ENCODE measurements at regions not wholly inside any gene's neighbourhood (a gene's known extent, or its start where the extent isn't known, plus 50 kb on each side); places are given as distances from the start of the nearest gene placed in this dataset.

DNA sequence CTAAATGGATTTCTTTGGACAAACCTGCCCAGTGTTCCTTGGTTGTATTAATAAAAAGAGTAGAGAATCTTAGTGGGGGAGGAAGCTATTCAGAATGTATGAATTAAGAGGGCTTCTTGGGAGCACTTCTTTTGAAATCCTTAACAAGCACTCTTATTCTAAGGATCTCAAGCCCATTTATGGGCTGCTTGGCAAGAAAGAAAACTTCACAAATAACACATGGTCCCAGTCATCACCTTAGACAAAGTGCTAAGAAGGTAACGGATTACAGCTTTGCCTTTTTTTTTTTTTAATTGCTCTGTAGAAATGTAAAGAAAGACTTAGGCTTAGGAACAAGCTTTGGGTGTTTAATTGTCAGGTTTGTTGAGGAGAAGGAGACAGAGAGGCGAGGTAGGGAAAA is 76.6 kb upstream of the IPO9 start:
- Mint-ChIP-seq H3K4me3 (no peak overlapping the region), H3K27ac (no peak overlapping the region), H3K27me3 (peaks cover 6% of the 10 kb centered on the region), H3K36me3 (no peaks in the 10 kb centered on the region), H3K9me3 (no peaks in the 10 kb centered on the region), H3K4me1 (peaks cover 8% of the 10 kb centered on the region)
- ATAC-seq (ENCODE audit: low read depth): no peak
- no peak for DNase-seq (ENCODE audit: low spot score in 2 of 2)

GRCh38 chr1:201753492-201753891 is 75.5 kb upstream of the IPO9 start:
- Mint-ChIP-seq H3K27ac (no peak overlapping the region), H3K9me3 (no peaks in the 10 kb centered on the region), H3K4me1 (peaks cover 13% of the 10 kb centered on the region), H3K4me3 (no peak overlapping the region), H3K36me3 (no peaks in the 10 kb centered on the region), H3K27me3 (peaks cover 6% of the 10 kb centered on the region)
- DNase-seq (ENCODE audit: low spot score in 2 of 2) (no peak), ATAC-seq (ENCODE audit: low read depth) (no peak)

- no peak for DNase-seq (ENCODE audit: low spot score in 2 of 2)
Observed at GRCh38 chr1:201754353-201754752, 74.6 kb upstream of the IPO9 start.

DNA sequence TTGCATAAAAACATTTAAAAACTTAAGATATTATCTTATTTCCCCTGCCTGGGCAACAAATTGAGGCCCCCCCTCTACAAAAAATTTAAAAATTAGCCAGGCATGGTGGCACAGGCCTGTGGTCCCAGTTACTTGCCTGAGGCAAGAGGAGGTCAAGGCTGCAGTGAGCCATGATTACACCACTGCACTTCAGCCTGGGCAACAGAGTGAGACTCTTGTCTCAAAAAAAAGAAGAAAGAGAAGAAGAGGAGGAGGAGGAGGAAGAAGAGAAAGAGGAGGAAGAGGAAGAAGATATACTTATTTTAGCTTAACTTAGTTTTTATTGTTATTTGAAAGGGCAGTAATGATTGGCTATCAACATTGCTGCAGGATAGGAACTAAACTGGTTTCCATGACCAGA is 73.8 kb upstream of the IPO9 start:
- DNase-seq (ENCODE audit: low spot score in 2 of 2): no peak
- Mint-ChIP-seq H3K27ac (no peak overlapping the region), H3K36me3 (no peaks in the 10 kb centered on the region), H3K9me3 (no peaks in the 10 kb centered on the region), H3K4me1 (peaks cover 16% of the 10 kb centered on the region), H3K27me3 (peaks cover 6% of the 10 kb centered on the region), H3K4me3 (no peak overlapping the region)
- ATAC-seq (ENCODE audit: low read depth): no peak

More at GRCh38 chr1:201754353-201754752, 74.6 kb upstream of the IPO9 start:
- H3K4me3 Mint-ChIP-seq: no peak overlapping the region
- no peaks in the 10 kb centered on the region for H3K36me3 Mint-ChIP-seq
- peaks cover 6% of the 10 kb centered on the region for H3K27me3 Mint-ChIP-seq
- no peak overlapping the region for H3K27ac Mint-ChIP-seq
- ATAC-seq (ENCODE audit: low read depth): no peak
- H3K9me3 Mint-ChIP-seq: no peaks in the 10 kb centered on the region
- peaks cover 16% of the 10 kb centered on the region for H3K4me1 Mint-ChIP-seq

DNA sequence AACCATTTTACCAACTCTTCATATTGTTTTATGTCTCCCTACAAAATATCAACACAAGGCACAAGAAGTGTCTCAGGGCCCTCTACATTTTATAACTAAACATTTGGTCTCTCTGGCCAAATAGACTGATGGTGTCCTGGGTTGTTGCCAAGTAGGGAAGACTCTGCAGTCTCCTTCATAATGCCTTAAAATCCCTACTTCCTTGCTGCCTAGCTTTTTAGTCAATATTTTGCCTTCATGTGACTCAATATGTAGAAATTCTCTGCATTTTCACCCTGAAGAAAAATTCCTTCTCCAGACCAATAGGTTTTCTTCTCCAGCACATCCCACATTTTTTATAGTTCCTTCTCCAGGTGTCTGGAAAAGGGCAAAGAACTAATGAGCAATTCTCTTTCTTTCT is 72.6 kb upstream of the IPO9 start:
- Mint-ChIP-seq H3K27me3 (peaks cover 6% of the 10 kb centered on the region), H3K4me1 (peaks cover 16% of the 10 kb centered on the region), H3K4me3 (no peak overlapping the region), H3K27ac (no peak overlapping the region), H3K9me3 (no peaks in the 10 kb centered on the region), H3K36me3 (no peaks in the 10 kb centered on the region)
- DNase-seq (ENCODE audit: low spot score in 2 of 2): no peak
- ATAC-seq (ENCODE audit: low read depth): no peak

GRCh38 chr1:201758499-201759050 is 70.4 kb upstream of the IPO9 start:
- DNase-seq (ENCODE audit: low spot score in 2 of 2) (no peak), ATAC-seq (ENCODE audit: low read depth) (no peak)
- Mint-ChIP-seq H3K27ac (no peak overlapping the region), H3K36me3 (no peaks in the 10 kb centered on the region), H3K9me3 (no peaks in the 10 kb centered on the region), H3K4me3 (no peak overlapping the region), H3K4me1 (peaks cover 16% of the 10 kb centered on the region), H3K27me3 (peaks cover 4% of the 10 kb centered on the region)

DNA sequence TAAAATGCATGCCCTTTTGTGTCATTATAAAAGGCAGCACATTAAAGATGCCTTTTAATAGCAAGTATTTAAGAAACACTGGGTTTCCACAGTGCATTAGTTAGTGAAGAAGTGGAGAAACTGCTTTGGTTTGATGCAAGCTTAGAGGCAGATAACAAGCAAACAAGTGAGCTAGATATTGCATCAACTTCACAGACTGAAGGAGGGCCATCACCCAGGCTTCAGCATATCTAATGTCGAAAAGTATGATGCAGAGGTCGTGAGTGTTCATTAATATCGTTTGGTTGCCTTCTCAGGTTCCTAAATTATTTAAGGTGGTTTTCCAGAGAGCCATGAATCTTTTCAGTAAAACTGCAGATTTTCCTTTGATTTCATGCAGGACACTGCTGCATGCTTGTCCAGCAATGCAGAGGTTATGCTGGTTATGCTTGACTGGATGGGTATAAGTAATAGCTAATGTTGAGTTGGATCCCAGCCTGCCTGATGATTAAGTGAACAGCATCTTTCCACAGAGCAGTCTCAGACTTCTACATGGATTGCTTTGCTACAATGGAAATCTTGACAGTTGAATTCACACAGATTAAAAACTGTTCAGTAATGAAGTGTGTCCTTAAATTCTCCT is 69.7 kb upstream of the IPO9 start:
- Mint-ChIP-seq H3K4me3 (no peak overlapping the region), H3K36me3 (no peaks in the 10 kb centered on the region), H3K9me3 (no peaks in the 10 kb centered on the region), H3K27ac (no peak overlapping the region), H3K27me3 (peaks cover under 1% of the 10 kb centered on the region), H3K4me1 (peaks cover 16% of the 10 kb centered on the region)
- no peak for DNase-seq (ENCODE audit: low spot score in 2 of 2)
- no peak for ATAC-seq (ENCODE audit: low read depth)

GRCh38 chr1:201760516-201760915 is 68.4 kb upstream of the IPO9 start:
- Mint-ChIP-seq H3K4me3 (no peak overlapping the region), H3K27ac (no peak overlapping the region), H3K4me1 (peaks cover 16% of the 10 kb centered on the region), H3K9me3 (no peaks in the 10 kb centered on the region), H3K27me3 (no peaks in the 10 kb centered on the region), H3K36me3 (no peaks in the 10 kb centered on the region)
- ATAC-seq (ENCODE audit: low read depth) (no peak), DNase-seq (ENCODE audit: low spot score in 2 of 2) (no peak)

GRCh38 chr1:201761178-201761577 is 67.8 kb upstream of the IPO9 start:
- DNase-seq (ENCODE audit: low spot score in 2 of 2) (no peak), ATAC-seq (ENCODE audit: low read depth) (no peak)
- Mint-ChIP-seq H3K36me3 (peaks cover 1% of the 10 kb centered on the region), H3K4me1 (peaks cover 16% of the 10 kb centered on the region), H3K9me3 (no peaks in the 10 kb centered on the region), H3K4me3 (no peak overlapping the region), H3K27ac (no peak overlapping the region), H3K27me3 (peaks cover 2% of the 10 kb centered on the region)

GRCh38 chr1:201761871-201762270 is 67.1 kb upstream of the IPO9 start:
- DNase-seq (ENCODE audit: low spot score in 2 of 2) (no peak), ATAC-seq (ENCODE audit: low read depth) (no peak)
- H3K27me3 Mint-ChIP-seq: peaks cover 2% of the 10 kb centered on the region
- no peak overlapping the region for H3K4me3 Mint-ChIP-seq
- peaks cover 13% of the 10 kb centered on the region for H3K4me1 Mint-ChIP-seq
- H3K27ac Mint-ChIP-seq: no peak overlapping the region
- H3K36me3 Mint-ChIP-seq: peaks cover 1% of the 10 kb centered on the region
- H3K9me3 Mint-ChIP-seq: no peaks in the 10 kb centered on the region

GRCh38 chr1:201762381-201762780 is 66.6 kb upstream of the IPO9 start:
- no peak for ATAC-seq (ENCODE audit: low read depth)
- Mint-ChIP-seq H3K4me3 (no peak overlapping the region), H3K4me1 (peaks cover 8% of the 10 kb centered on the region), H3K27me3 (peaks cover 2% of the 10 kb centered on the region), H3K36me3 (peaks cover 1% of the 10 kb centered on the region), H3K27ac (no peak overlapping the region), H3K9me3 (no peaks in the 10 kb centered on the region)
- DNase-seq (ENCODE audit: low spot score in 2 of 2): no peak

GRCh38 chr1:201763455-201764140 is 65.4 kb upstream of the IPO9 start:
- Mint-ChIP-seq H3K27ac (no peak overlapping the region), H3K4me1 (peaks cover 2% of the 10 kb centered on the region), H3K36me3 (peaks cover 1% of the 10 kb centered on the region), H3K27me3 (peaks cover 5% of the 10 kb centered on the region), H3K9me3 (no peaks in the 10 kb centered on the region), H3K4me3 (no peak overlapping the region)
- no peak for DNase-seq (ENCODE audit: low spot score in 2 of 2)
- ATAC-seq (ENCODE audit: low read depth): no peak

DNA sequence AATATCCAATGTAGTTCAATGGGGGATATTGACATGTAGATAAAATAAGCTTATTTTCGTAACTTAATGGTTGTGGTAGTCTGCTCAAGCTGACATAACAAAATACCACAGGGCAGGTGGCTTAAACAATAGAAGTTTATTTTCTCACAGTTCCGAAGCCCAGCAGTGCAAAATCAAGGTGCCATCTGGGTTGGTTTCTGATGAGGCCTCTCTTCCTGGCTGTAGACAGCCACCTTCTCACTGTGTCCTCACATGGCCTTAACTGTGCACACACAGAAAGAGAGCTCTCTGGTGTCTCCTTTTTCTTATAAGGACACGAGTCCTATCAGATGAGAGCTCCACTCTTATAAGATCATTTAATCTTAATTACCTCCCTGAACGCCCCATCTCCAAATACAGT is 64.8 kb upstream of the IPO9 start:
- peaks cover 1% of the 10 kb centered on the region for H3K36me3 Mint-ChIP-seq
- no peak for DNase-seq (ENCODE audit: low spot score in 2 of 2)

GRCh38 chr1:201764579-201764978 is 64.4 kb upstream of the IPO9 start:
- H3K4me1 Mint-ChIP-seq: no peaks in the 10 kb centered on the region
- H3K27ac Mint-ChIP-seq: no peak overlapping the region
- H3K9me3 Mint-ChIP-seq: no peaks in the 10 kb centered on the region
- DNase-seq (ENCODE audit: low spot score in 2 of 2) (no peak), ATAC-seq (ENCODE audit: low read depth) (no peak)
- no peak overlapping the region for H3K4me3 Mint-ChIP-seq
- H3K27me3 Mint-ChIP-seq: peaks cover 5% of the 10 kb centered on the region
- peaks cover 1% of the 10 kb centered on the region for H3K36me3 Mint-ChIP-seq

More for the DNA sequence above, 64.8 kb upstream of the IPO9 start:
- Mint-ChIP-seq H3K27ac (no peak overlapping the region), H3K4me3 (no peak overlapping the region), H3K27me3 (peaks cover 5% of the 10 kb centered on the region), H3K4me1 (no peaks in the 10 kb centered on the region), H3K9me3 (no peaks in the 10 kb centered on the region)
- no peak for ATAC-seq (ENCODE audit: low read depth)

Data from memory B cell (primary cell).